GDM1 (cell line): ENCODE measurements at regions not wholly inside any gene's neighbourhood (a gene's known extent, or its start where the extent isn't known, plus 50 kb on each side); places are given as distances from the start of the nearest gene placed in this dataset.
"Not testable (repeated sequence)": the region's sequence is repeated elsewhere in the genome, so short reads cannot be mapped to it uniquely, and the experiment has no call there.

ENCODE experiments used
- DNase-seq: peaks from one replicate; lab custom pipeline; 2025; lab: John Stamatoyannopoulos, UW

GRCh38 chr11:134866215-134866614, 454.2 kb upstream of the B3GAT1 start:
- no peak for DNase-seq

GRCh38 chr11:134864968-134865305, 452.9 kb upstream of the B3GAT1 start:
- no peak for DNase-seq

DNA sequence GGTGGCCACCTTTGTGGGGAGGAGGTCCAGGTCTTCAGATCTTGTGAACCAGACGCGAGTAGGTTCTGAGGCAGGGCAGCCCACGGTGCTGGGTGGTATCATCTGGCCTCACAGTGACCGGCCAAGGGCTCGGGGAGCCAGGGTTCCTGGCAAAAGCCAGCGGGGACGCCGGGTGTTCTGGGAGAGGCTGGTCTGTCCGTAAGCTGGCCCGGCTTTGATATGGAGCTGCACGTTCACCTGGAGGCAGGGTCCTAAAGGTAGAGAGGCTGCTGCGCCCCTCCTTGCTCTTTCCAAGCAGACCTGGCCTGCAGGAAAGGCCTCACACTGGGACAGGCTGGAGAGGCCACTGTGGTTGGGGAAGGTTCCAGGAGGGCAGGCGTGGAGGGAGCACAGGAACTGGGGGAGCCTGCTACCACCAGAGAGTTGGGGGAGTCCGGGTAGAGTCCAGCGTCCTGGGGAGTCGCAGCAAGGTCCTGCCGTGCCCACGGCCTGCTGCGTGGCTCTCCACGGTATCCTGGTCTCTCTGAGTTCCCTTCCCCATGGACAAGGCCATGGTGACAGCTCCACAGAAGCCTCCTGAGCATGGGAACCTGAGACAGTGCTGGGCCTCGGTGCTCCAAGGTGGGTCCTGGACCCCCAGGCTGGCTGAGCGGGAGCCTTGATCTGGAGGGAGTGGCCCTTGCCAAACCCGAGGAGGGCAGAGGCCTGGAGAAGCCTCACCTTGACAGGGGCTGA, 452.4 kb upstream of the B3GAT1 start:
- DNase-seq = no peak

DNA sequence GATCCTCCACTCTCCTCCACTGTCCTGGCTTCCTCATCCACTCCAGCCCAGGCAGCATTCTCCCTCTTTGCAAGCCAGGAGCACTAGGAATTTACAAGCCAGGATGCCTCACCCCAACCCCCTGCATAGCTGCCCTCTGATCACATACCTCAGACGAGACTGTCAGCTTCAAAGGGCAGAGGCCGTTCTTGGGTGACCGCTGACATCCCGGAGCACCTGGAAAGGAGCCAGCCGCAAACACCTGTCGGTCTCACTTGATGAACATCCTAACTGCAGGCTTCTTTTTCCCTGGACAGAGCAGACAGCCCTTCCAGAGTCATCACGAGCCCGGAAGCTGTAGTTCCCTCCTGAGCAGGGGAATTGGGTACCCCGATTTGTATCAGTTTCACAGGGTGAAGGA, 451.3 kb upstream of the B3GAT1 start:
- no peak for DNase-seq

GRCh38 chr11:134862587-134863195, 450.6 kb upstream of the B3GAT1 start:
- DNase-seq = no peak

- no peak for DNase-seq
Measured at GRCh38 chr11:134862105-134862502, 450.1 kb upstream of the B3GAT1 start.

GRCh38 chr11:134861490-134862104, 449.6 kb upstream of the B3GAT1 start:
- no peak for DNase-seq

GRCh38 chr11:134858783-134859480, 446.9 kb upstream of the B3GAT1 start:
- no peak for DNase-seq

DNA sequence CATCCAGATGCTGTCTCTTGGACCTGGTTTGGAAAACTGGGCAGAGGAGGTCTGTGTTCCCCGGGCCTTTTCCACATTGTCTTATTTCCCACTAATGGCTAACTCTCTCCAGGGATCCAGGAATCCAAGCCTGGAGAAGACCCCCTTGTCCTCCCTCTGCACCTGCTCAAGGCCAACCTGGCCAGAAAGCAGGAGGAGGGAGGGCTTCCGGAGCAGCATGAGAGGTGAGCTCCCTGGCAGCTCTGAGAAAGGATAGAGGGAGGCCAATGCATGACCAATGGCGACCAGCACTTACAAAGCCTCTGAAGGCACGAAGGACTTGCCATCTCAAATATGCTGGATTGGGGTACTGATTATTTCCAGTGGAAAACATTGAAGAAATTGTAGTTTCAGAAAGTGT, 445.0 kb upstream of the B3GAT1 start:
- no peak for DNase-seq

- DNase-seq = no peak
Measured at GRCh38 chr11:134856056-134856971, 444.3 kb upstream of the B3GAT1 start.

DNA sequence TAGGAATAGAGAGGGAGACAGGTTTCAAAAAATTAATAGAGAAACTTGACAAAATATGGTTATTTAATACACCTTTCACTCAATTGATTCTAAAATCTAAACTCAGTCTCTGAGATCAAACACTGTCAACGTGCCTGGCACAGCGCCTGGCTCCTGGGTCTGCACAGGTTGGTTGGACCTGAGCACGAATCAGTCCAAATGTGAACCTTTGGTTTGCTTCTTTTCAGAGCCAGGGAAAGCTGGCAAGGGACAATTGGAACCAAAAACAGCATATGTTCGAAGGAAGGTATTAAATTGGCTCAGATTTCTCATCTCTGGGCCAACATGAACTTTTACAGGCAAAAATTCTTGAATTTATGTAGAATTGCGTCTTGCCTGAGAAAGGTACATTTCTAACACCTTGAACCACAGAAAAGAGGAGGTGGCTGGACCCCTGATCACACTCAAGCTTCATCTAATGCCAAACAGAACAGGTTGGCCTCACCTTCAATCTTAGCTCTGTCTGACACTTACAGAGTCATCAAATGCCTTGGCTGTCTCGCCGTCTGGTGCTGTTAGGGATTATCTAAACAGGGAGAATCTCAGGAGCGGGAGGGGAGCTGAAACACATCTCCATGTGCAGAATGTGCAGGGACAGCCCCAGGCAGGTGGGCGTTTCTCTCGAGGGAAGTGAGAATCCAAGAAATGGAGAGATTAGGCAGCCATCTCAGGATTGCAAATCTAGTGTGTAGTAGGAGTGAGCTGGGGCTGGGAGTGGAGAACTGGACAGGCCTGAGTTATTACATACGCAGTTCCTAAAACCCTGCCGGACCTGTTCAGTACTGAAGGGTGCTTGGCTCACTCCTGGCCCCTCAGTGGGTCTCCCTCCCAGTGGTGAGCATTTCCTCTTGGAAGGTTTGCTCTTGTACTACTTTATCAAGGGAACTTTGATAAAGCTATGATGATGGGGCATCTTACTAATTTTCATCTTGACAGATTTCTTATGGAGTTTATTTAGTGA, 442.2 kb upstream of the B3GAT1 start:
- no peak for DNase-seq

GRCh38 chr11:134851503-134852224, 439.6 kb upstream of the B3GAT1 start:
- DNase-seq = not testable (repeated sequence)

GRCh38 chr11:134850566-134850965, 438.5 kb upstream of the B3GAT1 start:
- no peak for DNase-seq

DNA sequence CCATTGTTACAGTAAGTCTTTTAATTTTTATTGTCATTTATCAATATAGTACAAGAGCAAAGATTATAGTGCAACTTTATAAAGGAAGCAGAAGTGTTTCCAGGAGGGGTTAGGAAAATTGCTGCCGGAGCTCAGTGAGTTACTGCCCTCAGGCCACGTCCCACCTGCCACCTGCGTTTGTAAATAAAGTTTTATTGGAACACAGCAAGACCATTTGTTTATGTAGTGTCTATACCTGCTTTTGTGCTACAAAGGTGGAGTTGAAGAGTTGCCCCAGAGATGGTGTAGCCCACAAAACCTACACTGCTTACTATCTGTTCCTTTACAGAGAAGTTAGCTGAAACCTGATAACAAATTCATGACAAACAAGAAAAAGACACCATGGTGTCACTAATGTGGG, 437.8 kb upstream of the B3GAT1 start:
- no peak for DNase-seq

DNA sequence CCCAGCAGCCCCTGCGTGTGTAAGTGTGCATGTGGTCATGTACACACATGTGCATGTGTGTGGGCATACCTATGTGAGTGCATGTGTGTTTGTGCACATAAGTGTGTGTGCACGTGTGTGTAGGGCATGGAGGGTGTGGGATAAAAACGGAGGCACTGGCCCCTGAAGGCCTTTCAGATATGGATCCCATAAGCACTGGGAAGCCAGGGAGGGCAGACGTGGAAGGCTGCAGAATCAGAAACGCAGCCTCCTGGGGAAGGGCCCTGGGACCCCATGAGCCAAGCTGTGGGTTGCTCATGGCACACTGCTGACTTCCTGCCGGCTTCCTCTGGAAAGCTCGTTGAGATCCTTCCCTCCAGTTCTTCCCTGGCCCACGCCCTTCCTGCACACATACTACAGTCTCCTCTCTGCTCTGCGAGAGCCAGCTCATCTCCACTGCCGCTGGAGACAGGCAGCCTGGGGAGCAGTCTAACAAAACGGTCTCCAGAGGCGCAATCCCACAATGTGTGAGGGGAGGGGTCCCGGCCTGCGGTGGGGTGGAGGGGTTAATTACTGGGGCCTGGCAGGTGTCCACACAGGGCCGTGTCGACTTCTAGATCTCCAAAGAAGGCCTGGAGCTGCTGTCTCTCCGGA, 435.2 kb upstream of the B3GAT1 start:
- no peak for DNase-seq

GRCh38 chr11:134846328-134847082, 434.5 kb upstream of the B3GAT1 start:
- no peak for DNase-seq

- no peak for DNase-seq
Measured at GRCh38 chr11:134845474-134846327, 433.7 kb upstream of the B3GAT1 start.

DNA sequence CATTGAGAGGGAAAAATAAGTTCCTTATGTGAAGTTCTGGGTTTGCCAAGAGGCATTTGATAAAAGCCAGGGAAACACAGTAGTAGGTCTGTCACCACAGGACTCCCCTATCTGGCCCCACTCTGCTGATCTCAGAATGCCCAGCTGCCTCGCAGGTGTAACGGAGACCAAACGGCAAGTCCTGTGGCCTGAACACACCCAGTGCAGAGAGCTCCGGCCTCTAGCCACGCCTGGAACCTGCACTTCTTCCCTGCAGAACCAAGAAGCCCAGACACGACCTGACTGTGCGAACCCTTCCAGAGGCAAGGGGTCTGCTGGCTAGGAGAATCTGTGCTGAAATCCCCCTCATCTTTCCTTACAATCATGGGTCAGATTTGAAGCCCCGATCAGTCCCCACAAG, 432.8 kb upstream of the B3GAT1 start:
- DNase-seq = no peak
